DOHH2 (cell line): ENCODE measurements at regions not wholly inside any gene's neighbourhood (a gene's known extent, or its start where the extent isn't known, plus 50 kb on each side); places are given as distances from the start of the nearest gene placed in this dataset.

ENCODE experiments used
- CTCF ChIP-seq: fragments of 200-600 bp; sonication (generic); IDR thresholded peaks from one replicate; pipeline ENCODE4 v1.5.1; 2014; ENCODE audit warnings: antibody characterized with exemption, mild to moderate bottlenecking, low read depth, low read length; ENCODE audit not compliant: poor library complexity, severe bottlenecking
- EZH2phosphoT487 ChIP-seq: fragments of 200-600 bp; sonication (generic); IDR thresholded peaks from 2 replicates; pipeline ENCODE4 v1.6.1; 2017; ENCODE audit warnings: borderline replicate concordance, mild to moderate bottlenecking, antibody characterized with exemption, low read length, moderate library complexity, mixed read lengths

GRCh38 chr1:79614106-79614505, 607.6 kb upstream of the ADGRL4 start:
- TF ChIP-seq CTCF (no peak), EZH2phosphoT487 (no peak)
